OCI-M2 (cell line): ENCODE measurements at regions not wholly inside any gene's neighbourhood (a gene's known extent, or its start where the extent isn't known, plus 50 kb on each side); places are given as distances from the start of the nearest gene placed in this dataset.
A peak's percentile ranks its signal among the peaks of the same experiment; 100 is the strongest.

Source experiments
- DNase-seq: peaks from one replicate; lab custom pipeline; 2025; ENCODE audit not compliant: unreplicated experiment; lab: John Stamatoyannopoulos, UW

- DNase-seq: no peak
Observed at GRCh38 chr3:30258426-30259392, 347.7 kb upstream of the TGFBR2 start.

- DNase-seq: no peak
Observed at GRCh38 chr3:30259730-30260129, 346.7 kb upstream of the TGFBR2 start.

- DNase-seq: no peak
Observed at GRCh38 chr3:30260762-30261161, 345.6 kb upstream of the TGFBR2 start.

- no peak for DNase-seq
Observed at GRCh38 chr3:30263238-30263924, 343.0 kb upstream of the TGFBR2 start.

DNA sequence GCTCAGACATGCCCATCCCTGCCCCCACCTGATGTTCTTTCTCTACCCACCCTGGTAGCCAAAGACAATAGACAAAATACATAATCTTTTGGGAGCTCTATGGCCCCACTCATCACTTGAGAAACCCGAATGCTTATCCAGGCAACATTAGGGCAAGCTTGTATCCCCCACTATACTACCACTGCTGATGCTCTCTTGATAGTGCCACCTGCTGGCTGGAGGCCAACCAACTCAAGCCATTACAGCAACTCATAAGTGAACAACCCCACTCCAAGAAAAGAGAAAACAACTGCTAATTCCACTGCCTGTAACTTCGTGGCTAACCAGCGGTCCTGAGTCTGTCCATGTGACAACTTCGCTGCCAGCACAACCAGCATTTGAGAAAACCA lies 342.5 kb upstream of the TGFBR2 start:
- DNase-seq: no peak

GRCh38 chr3:30266524-30266923 lies 339.9 kb upstream of the TGFBR2 start:
- DNase-seq: no peak

- no peak for DNase-seq
Observed at GRCh38 chr3:30268288-30268687, 338.1 kb upstream of the TGFBR2 start.

DNA sequence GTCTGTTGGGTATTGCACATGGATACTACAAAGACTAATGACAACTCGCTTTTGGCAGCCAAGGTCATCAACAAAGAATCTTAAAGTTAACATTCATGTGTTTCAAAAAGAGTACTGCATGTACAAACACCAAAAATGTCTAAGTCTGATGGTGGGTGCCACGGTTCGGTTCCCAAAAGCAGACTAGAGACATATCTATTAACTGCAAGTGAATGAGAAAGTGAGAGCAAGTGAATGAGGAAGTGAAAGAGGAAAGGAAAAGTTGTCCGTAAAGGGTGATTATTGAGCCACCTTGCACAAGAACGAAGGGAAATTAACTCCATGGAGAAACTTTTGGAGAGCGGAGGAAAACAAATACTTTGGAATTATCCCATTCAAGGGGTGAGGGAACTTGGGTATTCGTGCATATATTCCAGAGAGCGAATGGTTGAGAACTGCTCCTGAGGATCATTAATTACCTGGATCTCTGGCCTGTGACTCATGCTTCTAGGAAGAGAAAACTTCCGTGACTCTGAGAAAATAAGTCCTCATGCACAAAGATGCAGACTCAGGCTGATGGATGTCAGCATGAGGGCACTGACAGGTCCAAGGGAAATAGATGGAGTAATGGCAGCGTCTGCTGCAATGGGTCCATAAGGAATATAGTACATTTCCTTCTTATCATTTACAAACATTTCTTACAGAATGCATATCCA lies 336.5 kb upstream of the TGFBR2 start:
- no peak for DNase-seq

GRCh38 chr3:30271781-30272180 lies 334.6 kb upstream of the TGFBR2 start:
- DNase-seq: no peak

GRCh38 chr3:30273304-30274072 lies 332.9 kb upstream of the TGFBR2 start:
- no peak for DNase-seq

DNA sequence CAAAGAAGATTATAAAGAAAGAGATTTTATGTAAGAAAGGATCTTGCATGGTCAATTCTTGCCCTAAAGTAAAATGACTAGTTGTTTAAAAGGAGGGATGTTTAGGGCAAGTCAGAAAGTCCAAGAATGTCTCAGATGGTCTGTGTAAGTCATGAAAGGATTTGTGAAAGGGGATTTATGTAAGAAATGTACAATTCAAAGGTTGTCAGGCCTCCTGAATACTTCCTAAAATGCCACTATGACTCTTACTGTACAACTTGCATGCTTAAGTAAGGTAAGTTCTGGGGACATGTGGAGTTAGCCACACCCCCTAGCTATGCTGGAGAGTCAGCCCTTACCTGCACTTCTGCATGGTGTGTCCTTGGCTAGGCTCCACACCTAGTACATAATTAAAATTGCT lies 328.9 kb upstream of the TGFBR2 start:
- no peak for DNase-seq

- no peak for DNase-seq
Observed at GRCh38 chr3:30281526-30281925, 324.9 kb upstream of the TGFBR2 start.

DNA sequence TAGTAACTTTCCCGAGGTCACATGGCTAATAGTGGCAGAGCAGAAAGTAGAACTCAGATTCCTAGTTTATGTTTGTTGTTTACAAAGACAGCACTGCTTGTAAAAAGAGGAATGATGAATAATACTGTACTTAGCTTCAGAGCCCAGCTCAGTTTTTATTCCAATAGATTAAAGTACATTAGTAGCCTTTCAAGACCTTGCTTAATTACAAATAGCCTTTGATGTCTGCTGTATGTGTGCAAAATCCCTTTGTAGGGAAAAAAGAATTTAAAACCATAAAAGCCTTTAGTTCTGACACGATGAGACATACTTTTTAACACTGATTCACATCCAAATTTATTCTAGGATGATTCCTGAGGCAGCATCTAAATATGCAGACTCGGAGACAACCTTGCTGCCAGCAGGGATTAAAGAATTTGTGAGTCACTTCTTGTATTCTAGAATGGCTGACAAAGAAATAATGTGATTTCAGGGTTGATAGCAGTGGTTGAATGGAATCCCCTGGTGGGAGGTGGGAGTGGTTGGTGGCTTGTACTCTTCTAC lies 324.2 kb upstream of the TGFBR2 start:
- no peak for DNase-seq

DNA sequence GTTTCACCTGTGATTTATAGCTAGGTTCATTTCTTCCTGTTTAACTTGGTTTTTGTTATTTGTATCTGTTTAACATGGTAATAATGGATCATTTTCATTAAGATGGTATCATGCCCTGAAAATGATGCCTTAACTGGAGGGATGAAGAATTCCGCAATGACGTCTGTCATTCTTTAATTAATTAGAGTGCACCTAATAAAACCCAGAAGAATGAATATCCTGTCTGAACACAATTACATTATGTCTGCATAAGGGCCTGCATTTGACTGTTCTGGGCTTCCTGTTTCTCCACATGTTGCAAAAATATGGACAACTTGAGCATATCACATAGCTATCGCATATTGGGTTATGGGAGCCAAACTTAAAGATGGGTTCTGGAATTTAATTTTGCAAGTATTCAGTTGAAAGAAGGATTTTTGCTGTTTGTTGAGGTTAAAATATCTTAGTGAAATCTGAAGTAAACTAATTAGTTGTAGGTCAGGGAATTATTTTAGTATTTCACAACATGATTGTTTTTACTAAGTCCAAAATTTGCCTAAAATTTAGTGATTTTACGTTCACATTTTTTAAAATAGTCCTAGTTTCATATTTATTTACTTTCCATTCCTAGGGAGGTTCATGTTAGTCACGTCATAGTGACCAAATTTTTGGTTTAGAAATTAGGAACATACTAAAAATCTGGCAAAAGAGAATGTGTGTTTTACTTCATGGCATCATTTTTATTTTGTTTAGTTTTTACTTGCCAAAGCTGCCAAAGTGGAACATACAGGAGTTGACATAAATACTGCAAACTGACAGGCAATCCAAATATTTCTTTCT lies 321.0 kb upstream of the TGFBR2 start:
- DNase-seq: no peak

DNA sequence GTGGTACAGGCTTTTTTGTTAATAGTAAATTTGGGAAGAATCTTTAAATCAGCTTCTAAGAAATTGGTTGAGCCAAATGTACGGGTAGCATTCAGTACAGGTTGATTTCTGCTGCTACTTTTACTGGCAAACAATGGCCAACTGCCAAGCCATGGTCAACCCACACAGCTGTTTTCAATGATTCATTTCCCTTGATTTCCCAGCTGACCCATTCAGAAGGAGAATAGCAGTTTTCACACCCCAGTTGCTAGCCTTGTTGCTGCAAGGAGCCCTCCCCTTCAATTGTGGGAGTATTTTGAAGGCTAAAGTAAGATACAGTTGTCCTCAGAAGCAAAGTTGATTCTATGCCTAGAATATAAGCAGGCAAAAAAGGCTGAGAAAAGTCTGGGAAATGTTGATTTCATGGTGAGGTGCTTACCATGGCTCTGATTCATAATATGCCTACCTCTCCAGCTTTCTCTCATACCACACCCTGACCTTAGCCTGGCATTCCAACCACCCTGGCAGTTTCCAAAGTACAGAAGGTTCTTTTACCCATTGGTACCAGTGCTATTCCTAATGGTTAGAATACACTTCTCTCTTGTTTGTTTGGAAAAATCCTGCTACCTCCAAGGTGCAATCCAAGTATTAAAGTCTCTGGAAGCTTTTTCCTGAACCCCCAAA lies 320.3 kb upstream of the TGFBR2 start:
- no peak for DNase-seq

GRCh38 chr3:30286811-30287210 lies 319.6 kb upstream of the TGFBR2 start:
- no peak for DNase-seq

- no peak for DNase-seq
Observed at GRCh38 chr3:30288830-30289229, 317.6 kb upstream of the TGFBR2 start.

GRCh38 chr3:30289324-30289723 lies 317.1 kb upstream of the TGFBR2 start:
- DNase-seq: peak; percentile 51

GRCh38 chr3:30289766-30290165 lies 316.6 kb upstream of the TGFBR2 start:
- no peak for DNase-seq
